SK-N-SH (cell line): ENCODE measurements at regions not wholly inside any gene's neighbourhood (a gene's known extent, or its start where the extent isn't known, plus 50 kb on each side); places are given as distances from the start of the nearest gene placed in this dataset.

Experiments used
- CTCF ChIA-PET: fragments of 300-600, 350-600 bp; formaldehyde crosslinking; extraction: SDS; loops from one replicate; lab custom pipeline; 2021; lab: Yijun Ruan, JAX
- POLR2A ChIA-PET: fragments of 350-600 bp; sonication (Branson Sonifier 250); formaldehyde crosslinking; extraction: SDS; loops from one replicate; lab custom pipeline; 2020; ENCODE audit warnings: antibody characterized with exemption, inconsistent platforms; lab: Yijun Ruan, JAX
- DNase-seq: peaks from one replicate; pipeline ENCODE4 v3.0.0; 2012
- H2AFZ ChIP-seq: fragments of 200-600 bp; sonication (generic); 2 replicates; pipeline ENCODE4 v1.8.1; 2016; ENCODE audit warnings: antibody characterized with exemption, mild to moderate bottlenecking, low read depth
- H3F3A ChIP-seq: fragments of 200-600 bp; sonication (generic); replicated peaks from 2 replicates; pipeline ENCODE3; 2016; ENCODE audit warnings: antibody characterized with exemption, mild to moderate bottlenecking; ENCODE audit not compliant: insufficient read depth
- H3K27ac ChIP-seq, 2 experiments: fragments of 200-500 bp in 1 of 2; fragments of 200-600 bp in 1 of 2; sonication (Bioruptor generic) in 1 of 2; sonication (generic), shearing (Covaris generic) in 1 of 2; 2 replicates each; pipeline versions ENCODE4 v1.5.1 to v1.6.1; 2014 to 2016; ENCODE audit warnings: low read depth in 2 of 2, inconsistent platforms in 1 of 2, low read length in 1 of 2, mild to moderate bottlenecking in 1 of 2, mixed read lengths in 1 of 2
- H3K27me3 ChIP-seq: fragments of 200-600 bp; sonication (generic), shearing (Covaris generic); 2 replicates; pipeline ENCODE4 v1.6.1; 2016; ENCODE audit warnings: mixed run types; ENCODE audit not compliant: insufficient read depth
- H3K36me3 ChIP-seq, 2 experiments: fragments of 200-500 bp in 1 of 2; fragments of 200-600 bp in 1 of 2; sonication (Bioruptor generic) in 1 of 2; sonication (generic) in 1 of 2; replicated peaks in 1 of 2; 2 replicates each; pipeline versions ENCODE3 to v1.5.1; 2014 to 2016; ENCODE audit warnings: low read length in 1 of 2, mild to moderate bottlenecking in 1 of 2; ENCODE audit not compliant: insufficient read depth in 2 of 2, control insufficient read depth in 1 of 2
- H3K4me1 ChIP-seq, 2 experiments: fragments of 200-500 bp in 1 of 2; fragments of 200-600 bp in 1 of 2; sonication (Bioruptor generic) in 1 of 2; sonication (generic), shearing (Covaris generic) in 1 of 2; 2 replicates each; pipeline versions ENCODE4 v1.5.1 to v1.6.1; 2014 to 2016; ENCODE audit warnings: low read depth in 1 of 2, low read length in 1 of 2, mixed run types in 1 of 2; ENCODE audit not compliant: insufficient read depth in 2 of 2, control insufficient read depth in 1 of 2
- H3K4me2 ChIP-seq: fragments of 200-600 bp; sonication (generic), shearing (Covaris generic); 2 replicates; pipeline ENCODE4 v1.6.1; 2017; ENCODE audit warnings: mixed run types
- H3K4me3 ChIP-seq, 2 experiments: fragments of 200-500 bp in 1 of 2; fragments of 200-600 bp in 1 of 2; sonication (Bioruptor generic) in 1 of 2; sonication (generic), shearing (Covaris generic) in 1 of 2; 2 replicates each; pipeline versions ENCODE4 v1.5.1 to v1.8.1; 2014 to 2016; ENCODE audit warnings: low read depth in 2 of 2, inconsistent platforms in 1 of 2, low read length in 1 of 2, mild to moderate bottlenecking in 1 of 2, mixed read lengths in 1 of 2, moderate library complexity in 1 of 2
- H3K79me2 ChIP-seq: fragments of 200-600 bp; sonication (generic); 2 replicates; pipeline ENCODE4 v1.8.1; 2017; ENCODE audit warnings: mild to moderate bottlenecking; ENCODE audit not compliant: insufficient read depth
- H3K9ac ChIP-seq: fragments of 200-600 bp; sonication (generic); 2 replicates; pipeline ENCODE4 v1.6.1; 2017; ENCODE audit warnings: mixed run types
- H3K9me2 ChIP-seq: fragments of 200-600 bp; sonication (generic); 2 replicates; pipeline ENCODE4 v1.6.1; 2017; ENCODE audit warnings: mixed run types
- H3K9me3 ChIP-seq: fragments of 200-600 bp; sonication (generic); 2 replicates; pipeline ENCODE4 v1.6.1; 2017; ENCODE audit warnings: mixed run types, mild to moderate bottlenecking, moderate library complexity
- H4K20me1 ChIP-seq: fragments of 200-600 bp; sonication (generic); 2 replicates; pipeline ENCODE4 v1.6.1; 2017; ENCODE audit warnings: mild to moderate bottlenecking, mixed run types; ENCODE audit not compliant: insufficient read depth
- JUND ChIP-seq: IDR thresholded peaks from 2 replicates; pipeline ENCODE4 v1.4.0; 2012
- RAD21 ChIP-seq: IDR thresholded peaks from 2 replicates; pipeline ENCODE4 v1.6.1; 2012; ENCODE audit warnings: mild to moderate bottlenecking, low read length
- RFX5 ChIP-seq: IDR thresholded peaks from 2 replicates; pipeline ENCODE4 v1.6.1; 2012; ENCODE audit warnings: mild to moderate bottlenecking, improper control_type of control experiment, low read length
- SIN3A ChIP-seq: IDR thresholded peaks from 2 replicates; pipeline ENCODE4 v1.6.1; 2012; ENCODE audit warnings: low read depth, mild to moderate bottlenecking, low read length, moderate library complexity, borderline replicate concordance
- WGBS: methylation state at CpG from one replicate; pipeline ENCODE4 v1.1.6; 2017; ENCODE audit warnings: low lambda C conversion rate; 5-methylcytosine and 5-hydroxymethylcytosine counted together
- TF ChIP-seq, protein P1 (sequence below): fragments of 150-350 bp; IDR thresholded peaks from 2 replicates; pipeline ENCODE4 v1.6.1; 2016; ENCODE audit warnings: mild to moderate bottlenecking, low read depth, low read length
- TF ChIP-seq, protein P2 (sequence below): IDR thresholded peaks from 2 replicates; pipeline ENCODE4 v1.6.1; 2012; ENCODE audit warnings: mild to moderate bottlenecking, low read depth, low read length, moderate library complexity
- TF ChIP-seq, protein P3 (sequence below): IDR thresholded peaks from 2 replicates; pipeline ENCODE4 v1.4.0; 2012; ENCODE audit warnings: low read depth, borderline replicate concordance
- TF ChIP-seq, protein P4 (sequence below): fragments of 200-600 bp; sonication (generic); IDR thresholded peaks from 2 replicates; pipeline ENCODE4 v1.6.1; 2017; ENCODE audit warnings: antibody characterized with exemption, mild to moderate bottlenecking, moderate library complexity

DNA sequence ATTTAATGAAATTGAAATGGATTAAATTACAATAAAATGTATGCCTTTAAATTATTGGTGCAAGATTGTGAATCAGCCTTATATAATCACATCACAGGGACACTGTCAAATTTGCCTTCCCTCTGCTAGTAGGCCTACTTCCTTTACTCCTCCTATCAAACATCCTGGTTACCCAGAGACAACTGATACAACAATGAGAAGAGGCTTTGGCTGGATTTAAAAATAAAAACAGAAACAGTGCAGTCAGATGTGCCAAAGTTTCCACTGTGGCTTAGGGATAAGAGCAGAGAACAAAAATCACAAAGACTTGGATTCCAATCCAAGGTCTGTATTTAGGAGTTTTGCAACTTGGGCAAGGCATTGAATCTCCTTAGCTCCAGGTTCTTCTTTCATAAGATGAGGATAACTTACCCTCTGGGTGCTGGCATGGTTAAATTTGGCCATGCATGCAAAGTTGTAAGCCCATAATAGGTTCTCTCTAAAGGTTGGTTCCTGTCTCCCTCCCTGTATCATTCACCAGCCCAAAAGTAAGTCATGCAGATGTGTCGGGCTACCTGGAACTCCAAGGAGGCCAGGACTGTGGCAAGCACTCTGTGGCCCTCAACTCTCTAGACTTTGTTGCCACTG is 99.3 kb upstream of the LRATD1 start (continued):
- TF ChIP-seq, protein P1, sequence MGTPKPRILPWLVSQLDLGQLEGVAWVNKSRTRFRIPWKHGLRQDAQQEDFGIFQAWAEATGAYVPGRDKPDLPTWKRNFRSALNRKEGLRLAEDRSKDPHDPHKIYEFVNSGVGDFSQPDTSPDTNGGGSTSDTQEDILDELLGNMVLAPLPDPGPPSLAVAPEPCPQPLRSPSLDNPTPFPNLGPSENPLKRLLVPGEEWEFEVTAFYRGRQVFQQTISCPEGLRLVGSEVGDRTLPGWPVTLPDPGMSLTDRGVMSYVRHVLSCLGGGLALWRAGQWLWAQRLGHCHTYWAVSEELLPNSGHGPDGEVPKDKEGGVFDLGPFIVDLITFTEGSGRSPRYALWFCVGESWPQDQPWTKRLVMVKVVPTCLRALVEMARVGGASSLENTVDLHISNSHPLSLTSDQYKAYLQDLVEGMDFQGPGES: no peak
- no peak for TF ChIP-seq RFX5

DNA sequence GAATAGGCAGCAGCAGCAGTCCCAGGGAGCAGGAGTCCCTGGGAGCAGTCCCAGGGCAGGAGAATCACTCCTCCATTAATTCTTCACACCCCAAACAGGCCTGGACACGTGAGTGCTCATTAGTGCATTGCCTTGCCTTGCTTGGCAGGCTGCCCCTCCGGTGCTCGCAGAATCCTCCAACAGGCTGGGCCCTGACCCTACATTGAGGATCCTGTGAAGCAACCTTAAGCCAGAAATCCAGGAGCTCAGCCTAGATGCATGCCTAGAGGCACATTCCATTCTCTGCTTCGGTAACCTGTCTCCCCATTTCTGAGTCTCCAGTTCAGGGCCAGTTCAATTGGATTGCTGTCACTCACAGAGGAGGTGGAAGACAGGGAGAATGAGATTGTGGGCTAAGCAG is 97.4 kb upstream of the LRATD1 start:
- no peaks in the 10 kb centered on the region for H3K9me3 ChIP-seq
- no peak overlapping the region for H2AFZ ChIP-seq
- TF ChIP-seq JUND (no peak), RAD21 (no peak), SIN3A (no peak)
- TF ChIP-seq, protein P2, sequence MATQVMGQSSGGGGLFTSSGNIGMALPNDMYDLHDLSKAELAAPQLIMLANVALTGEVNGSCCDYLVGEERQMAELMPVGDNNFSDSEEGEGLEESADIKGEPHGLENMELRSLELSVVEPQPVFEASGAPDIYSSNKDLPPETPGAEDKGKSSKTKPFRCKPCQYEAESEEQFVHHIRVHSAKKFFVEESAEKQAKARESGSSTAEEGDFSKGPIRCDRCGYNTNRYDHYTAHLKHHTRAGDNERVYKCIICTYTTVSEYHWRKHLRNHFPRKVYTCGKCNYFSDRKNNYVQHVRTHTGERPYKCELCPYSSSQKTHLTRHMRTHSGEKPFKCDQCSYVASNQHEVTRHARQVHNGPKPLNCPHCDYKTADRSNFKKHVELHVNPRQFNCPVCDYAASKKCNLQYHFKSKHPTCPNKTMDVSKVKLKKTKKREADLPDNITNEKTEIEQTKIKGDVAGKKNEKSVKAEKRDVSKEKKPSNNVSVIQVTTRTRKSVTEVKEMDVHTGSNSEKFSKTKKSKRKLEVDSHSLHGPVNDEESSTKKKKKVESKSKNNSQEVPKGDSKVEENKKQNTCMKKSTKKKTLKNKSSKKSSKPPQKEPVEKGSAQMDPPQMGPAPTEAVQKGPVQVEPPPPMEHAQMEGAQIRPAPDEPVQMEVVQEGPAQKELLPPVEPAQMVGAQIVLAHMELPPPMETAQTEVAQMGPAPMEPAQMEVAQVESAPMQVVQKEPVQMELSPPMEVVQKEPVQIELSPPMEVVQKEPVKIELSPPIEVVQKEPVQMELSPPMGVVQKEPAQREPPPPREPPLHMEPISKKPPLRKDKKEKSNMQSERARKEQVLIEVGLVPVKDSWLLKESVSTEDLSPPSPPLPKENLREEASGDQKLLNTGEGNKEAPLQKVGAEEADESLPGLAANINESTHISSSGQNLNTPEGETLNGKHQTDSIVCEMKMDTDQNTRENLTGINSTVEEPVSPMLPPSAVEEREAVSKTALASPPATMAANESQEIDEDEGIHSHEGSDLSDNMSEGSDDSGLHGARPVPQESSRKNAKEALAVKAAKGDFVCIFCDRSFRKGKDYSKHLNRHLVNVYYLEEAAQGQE: no peak
- TF ChIP-seq, protein P3, sequence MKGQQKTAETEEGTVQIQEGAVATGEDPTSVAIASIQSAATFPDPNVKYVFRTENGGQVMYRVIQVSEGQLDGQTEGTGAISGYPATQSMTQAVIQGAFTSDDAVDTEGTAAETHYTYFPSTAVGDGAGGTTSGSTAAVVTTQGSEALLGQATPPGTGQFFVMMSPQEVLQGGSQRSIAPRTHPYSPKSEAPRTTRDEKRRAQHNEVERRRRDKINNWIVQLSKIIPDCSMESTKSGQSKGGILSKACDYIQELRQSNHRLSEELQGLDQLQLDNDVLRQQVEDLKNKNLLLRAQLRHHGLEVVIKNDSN: no peak
- TF ChIP-seq, protein P4, sequence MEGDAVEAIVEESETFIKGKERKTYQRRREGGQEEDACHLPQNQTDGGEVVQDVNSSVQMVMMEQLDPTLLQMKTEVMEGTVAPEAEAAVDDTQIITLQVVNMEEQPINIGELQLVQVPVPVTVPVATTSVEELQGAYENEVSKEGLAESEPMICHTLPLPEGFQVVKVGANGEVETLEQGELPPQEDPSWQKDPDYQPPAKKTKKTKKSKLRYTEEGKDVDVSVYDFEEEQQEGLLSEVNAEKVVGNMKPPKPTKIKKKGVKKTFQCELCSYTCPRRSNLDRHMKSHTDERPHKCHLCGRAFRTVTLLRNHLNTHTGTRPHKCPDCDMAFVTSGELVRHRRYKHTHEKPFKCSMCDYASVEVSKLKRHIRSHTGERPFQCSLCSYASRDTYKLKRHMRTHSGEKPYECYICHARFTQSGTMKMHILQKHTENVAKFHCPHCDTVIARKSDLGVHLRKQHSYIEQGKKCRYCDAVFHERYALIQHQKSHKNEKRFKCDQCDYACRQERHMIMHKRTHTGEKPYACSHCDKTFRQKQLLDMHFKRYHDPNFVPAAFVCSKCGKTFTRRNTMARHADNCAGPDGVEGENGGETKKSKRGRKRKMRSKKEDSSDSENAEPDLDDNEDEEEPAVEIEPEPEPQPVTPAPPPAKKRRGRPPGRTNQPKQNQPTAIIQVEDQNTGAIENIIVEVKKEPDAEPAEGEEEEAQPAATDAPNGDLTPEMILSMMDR: no peak
- TF ChIP-seq, all 33 proteins: peak for 0
- Histone ChIP-seq H3K4me1 (no peaks in the 10 kb centered on the region; a peak in 1 of 4 replicates), H4K20me1 (no peaks in the 10 kb centered on the region), H3K27me3 (no peaks in the 10 kb centered on the region), H3K36me3 (no peaks in the 10 kb centered on the region), H3F3A (no peaks in the 10 kb centered on the region), H3K27ac (no peak overlapping the region), H3K4me3 (no peak overlapping the region), H3K9me2 (no peaks in the 10 kb centered on the region), H3K9ac (no peak overlapping the region), H3K4me2 (no peak overlapping the region), H3K79me2 (no peaks in the 10 kb centered on the region)
- no peak for DNase-seq
- CTCF ChIA-PET: interaction anchor here (1.6 kb wide), 1 partner anchor 13 kb away, joined by 6 read pairs; no protein-coding TSS in a partner anchor
- POLR2A ChIA-PET: interaction anchor here (0.9 kb wide), 1 partner anchor 19 kb away, joined by 3 read pairs; no protein-coding TSS in a partner anchor
- 52% methylated on average over 4 of the region's 4 CpGs for WGBS
